Suprapubic skin (tissue), 4 donors: ENCODE measurements at regions not wholly inside any gene's neighbourhood (a gene's known extent, or its start where the extent isn't known, plus 50 kb on each side); places are given as distances from the start of the nearest gene placed in this dataset.

Experiments
- DNase-seq, 2 donors: peaks; one replicate each; pipeline ENCODE4 v3.0.0-alpha.2; 2019; ENCODE audit warnings: low spot score in 2 of 2
- H3K27ac ChIP-seq: fragments of 200-600 bp; sonication (generic); one replicate; pipeline ENCODE4 v1.5.1; 2019
- H3K27me3 ChIP-seq: fragments of 200-600 bp; sonication (generic); one replicate; pipeline ENCODE4 v1.5.1; 2019
- H3K36me3 ChIP-seq: fragments of 200-600 bp; sonication (generic); one replicate; pipeline ENCODE4 v1.5.1; 2019
- H3K4me1 ChIP-seq: fragments of 200-600 bp; sonication (generic); one replicate; pipeline ENCODE4 v1.5.1; 2019
- H3K4me3 ChIP-seq: fragments of 200-600 bp; sonication (generic); one replicate; pipeline ENCODE4 v1.5.1; 2019; ENCODE audit warnings: mild to moderate bottlenecking
- H3K9me3 ChIP-seq: fragments of 200-600 bp; sonication (generic); one replicate; pipeline ENCODE4 v1.5.1; 2019
- CTCF ChIP-seq, 2 donors: fragments of 200-600 bp in 1 of 2; fragments of 450-650 bp in 1 of 2; sonication (generic) in 1 of 2; IDR thresholded peaks; one replicate each; pipeline ENCODE4 v1.5.1; 2016 to 2019; ENCODE audit warnings: antibody characterized with exemption in 2 of 2, mild to moderate bottlenecking in 1 of 2, moderate library complexity in 1 of 2
- EP300 ChIP-seq: sonication (generic); formaldehyde crosslinking; IDR thresholded peaks from one replicate; pipeline ENCODE4 v1.6.1; 2017; ENCODE audit warnings: antibody characterized with exemption
- POLR2A ChIP-seq, 2 donors: fragments of 450-650 bp; IDR thresholded peaks; one replicate each; pipeline ENCODE4 v1.6.1; 2017; ENCODE audit warnings: antibody characterized with exemption in 2 of 2, mild to moderate bottlenecking in 2 of 2, moderate library complexity in 2 of 2
- POLR2AphosphoS5 ChIP-seq, 3 donors: sonication (generic); formaldehyde crosslinking; IDR thresholded peaks; one replicate each; pipeline ENCODE4 v1.6.1; 2017; ENCODE audit warnings: antibody characterized with exemption in 3 of 3
- WGBS: methylation state at CpG from one replicate; pipeline ENCODE4 v1.1.5; 2018; 5-methylcytosine and 5-hydroxymethylcytosine counted together

DNA sequence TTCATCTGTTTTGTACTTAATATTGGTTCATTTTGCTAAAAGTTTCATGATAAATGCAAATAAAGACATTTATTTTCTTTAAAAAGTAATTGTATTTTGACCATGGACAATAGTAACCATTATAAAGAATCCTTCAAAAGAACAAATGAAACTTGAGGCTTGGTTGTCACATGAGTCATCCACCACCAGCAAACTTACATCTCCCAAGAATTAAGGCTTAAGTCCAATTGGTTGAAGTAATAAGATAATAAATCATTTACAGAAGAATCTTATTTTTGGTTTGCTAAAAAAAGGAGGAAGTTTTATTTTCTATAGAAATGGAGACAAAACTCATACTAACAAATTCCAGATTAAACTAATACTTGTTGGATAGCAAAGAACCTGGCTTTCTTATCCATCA is 84.8 kb upstream of the KITLG start:
- Histone ChIP-seq H3K36me3 (no peaks in the 10 kb centered on the region), H3K27me3 (no peaks in the 10 kb centered on the region), H3K4me1 (peaks cover 5% of the 10 kb centered on the region), H3K9me3 (peaks cover 4% of the 10 kb centered on the region), H3K4me3 (no peak overlapping the region), H3K27ac (no peak overlapping the region)
- TF ChIP-seq POLR2AphosphoS5 (IDR thresholded peaks at IDR 0.05) = no peak
- no peak for TF ChIP-seq CTCF (IDR thresholded peaks at IDR 0.05)
- TF ChIP-seq EP300 = no peak
- TF ChIP-seq POLR2A (IDR thresholded peaks at IDR 0.05) = no peak
- no peak for DNase-seq

DNA sequence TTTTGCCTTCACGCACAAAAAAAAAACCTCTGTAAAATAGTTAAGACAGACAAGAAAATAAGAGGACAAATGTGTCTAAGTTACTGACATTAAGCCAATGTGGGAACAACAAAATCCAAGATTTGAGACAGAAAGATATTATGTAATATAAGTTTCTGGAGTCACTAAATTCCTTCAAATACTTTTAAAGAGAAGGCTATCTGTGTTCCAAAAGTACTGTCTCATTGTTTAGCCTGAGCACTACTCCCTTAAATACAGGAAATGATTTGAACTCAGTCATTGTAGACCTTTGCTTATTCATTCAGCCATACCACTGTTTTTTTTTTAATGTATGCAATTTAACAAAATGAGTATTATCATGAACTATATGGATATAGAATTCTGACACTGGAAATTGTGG is 82.7 kb upstream of the KITLG start:
- Histone ChIP-seq H3K9me3 (peaks cover 4% of the 10 kb centered on the region), H3K27me3 (no peaks in the 10 kb centered on the region), H3K27ac (no peak overlapping the region), H3K4me1 (peaks cover 15% of the 10 kb centered on the region), H3K4me3 (no peak overlapping the region), H3K36me3 (no peaks in the 10 kb centered on the region)
- 71% methylated on average over 1 of the region's 1 CpG for WGBS
- DNase-seq = no peak
- TF ChIP-seq CTCF (IDR thresholded peaks at IDR 0.05) = no peak
- TF ChIP-seq POLR2A (IDR thresholded peaks at IDR 0.05) = no peak
- no peak for TF ChIP-seq EP300
- TF ChIP-seq POLR2AphosphoS5 (IDR thresholded peaks at IDR 0.05) = no peak

DNA sequence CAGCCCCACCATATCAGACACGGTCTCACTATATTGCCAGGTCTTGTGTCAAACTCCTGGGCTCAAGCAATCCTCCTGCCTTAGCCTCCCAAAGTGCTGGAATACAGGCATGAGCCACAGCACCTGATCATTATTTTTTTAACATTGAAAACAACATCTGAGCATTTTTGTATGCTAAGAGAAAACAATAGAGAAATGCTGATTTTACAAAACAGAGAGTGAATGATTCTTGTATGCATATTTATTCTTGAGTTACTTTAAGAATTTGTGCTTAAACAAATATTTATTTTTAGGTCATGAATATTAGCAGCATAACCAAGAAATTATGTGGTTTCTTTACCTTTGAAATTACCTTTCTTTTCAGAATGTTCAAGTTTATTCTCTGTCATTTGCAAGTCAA is 81.8 kb upstream of the KITLG start:
- no peaks in the 10 kb centered on the region for H3K36me3 ChIP-seq
- H3K4me3 ChIP-seq = no peak overlapping the region
- no peak overlapping the region for H3K27ac ChIP-seq
- peaks cover 18% of the 10 kb centered on the region for H3K4me1 ChIP-seq
- TF ChIP-seq EP300 = no peak
- no peak for TF ChIP-seq CTCF (IDR thresholded peaks at IDR 0.05)
- TF ChIP-seq POLR2A (IDR thresholded peaks at IDR 0.05) = no peak
- no peak for TF ChIP-seq POLR2AphosphoS5 (IDR thresholded peaks at IDR 0.05)
- WGBS = 90% methylated on average over 1 of the region's 1 CpG
- H3K27me3 ChIP-seq = no peaks in the 10 kb centered on the region
- H3K9me3 ChIP-seq = no peaks in the 10 kb centered on the region
- no peak for DNase-seq

- Histone ChIP-seq H3K27ac (peak overlapping the region; percentile 73), H3K36me3 (no peaks in the 10 kb centered on the region), H3K9me3 (no peaks in the 10 kb centered on the region), H3K4me3 (no peak overlapping the region), H3K27me3 (no peaks in the 10 kb centered on the region), H3K4me1 (peaks cover 15% of the 10 kb centered on the region)
- TF ChIP-seq POLR2A (IDR thresholded peaks at IDR 0.05) (no peak), CTCF (IDR thresholded peaks at IDR 0.05) (no peak), POLR2AphosphoS5 (IDR thresholded peaks at IDR 0.05) (no peak), EP300 (no peak)
- DNase-seq = no peak
Observed at GRCh38 chr12:88658009-88658408, 77.7 kb upstream of the KITLG start.

- no peaks in the 10 kb centered on the region for H3K27me3 ChIP-seq
- no peaks in the 10 kb centered on the region for H3K9me3 ChIP-seq
- peak overlapping the region; percentile 48 for H3K27ac ChIP-seq
- no peak overlapping the region for H3K4me3 ChIP-seq
- H3K36me3 ChIP-seq = no peaks in the 10 kb centered on the region
- TF ChIP-seq EP300 = no peak
- TF ChIP-seq POLR2AphosphoS5 (IDR thresholded peaks at IDR 0.05) = no peak
- TF ChIP-seq POLR2A (IDR thresholded peaks at IDR 0.05) = no peak
- TF ChIP-seq CTCF (IDR thresholded peaks at IDR 0.05) = no peak
- H3K4me1 ChIP-seq = peaks cover 20% of the 10 kb centered on the region
- DNase-seq = no peak
Observed at GRCh38 chr12:88650715-88651114, 70.4 kb upstream of the KITLG start.
